ENCODE measurements at regions not wholly inside any gene's neighbourhood (a gene's known extent, or its start where the extent isn't known, plus 50 kb on each side); places are given as distances from the start of the nearest gene placed in this dataset.

DNA sequence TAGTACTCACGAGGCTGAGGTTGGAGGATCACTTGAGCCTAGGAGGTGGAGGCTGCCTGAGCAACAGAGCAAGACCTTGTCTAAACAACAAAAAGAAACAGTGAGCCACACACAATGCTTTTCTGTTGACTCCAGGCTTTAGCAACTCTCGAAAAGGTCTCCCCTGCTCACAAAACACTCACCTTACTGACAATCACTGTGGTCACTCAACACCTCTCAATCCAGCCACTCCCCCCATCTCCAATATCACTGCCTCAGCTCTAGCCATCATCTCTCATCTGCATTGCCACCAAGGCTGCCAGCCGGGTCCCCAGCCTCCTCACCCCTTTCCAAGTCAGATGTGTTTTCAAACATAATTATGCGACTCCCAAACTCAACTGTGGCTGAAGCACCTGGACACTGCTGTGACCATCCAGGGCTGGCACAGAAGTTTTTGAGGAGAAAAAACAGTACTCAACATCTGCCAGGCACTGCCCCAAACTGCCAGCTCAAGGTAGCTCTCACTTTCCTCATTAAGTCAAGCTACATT is 218.0 kb upstream of the ARID1B start:
- Histone ChIP-seq H3K4me1 (ENCODE audit: control insufficient read depth in 1 of 2, insufficient read depth in 1 of 2, low read depth in 1 of 2, low read length in 1 of 2) (peaks cover 0 to 3% of the 10 kb centered on the region in 2 experiments), H3K9me3 (no peaks in the 10 kb centered on the region), H3K4me3 (ENCODE audit: low read depth in 1 of 2, low read length in 1 of 2) (no peak overlapping the region), H3K27me3 (no peaks in the 10 kb centered on the region), H3K36me3 (no peaks in the 10 kb centered on the region), H3K27ac (no peak overlapping the region)
- TF ChIP-seq, protein P1, sequence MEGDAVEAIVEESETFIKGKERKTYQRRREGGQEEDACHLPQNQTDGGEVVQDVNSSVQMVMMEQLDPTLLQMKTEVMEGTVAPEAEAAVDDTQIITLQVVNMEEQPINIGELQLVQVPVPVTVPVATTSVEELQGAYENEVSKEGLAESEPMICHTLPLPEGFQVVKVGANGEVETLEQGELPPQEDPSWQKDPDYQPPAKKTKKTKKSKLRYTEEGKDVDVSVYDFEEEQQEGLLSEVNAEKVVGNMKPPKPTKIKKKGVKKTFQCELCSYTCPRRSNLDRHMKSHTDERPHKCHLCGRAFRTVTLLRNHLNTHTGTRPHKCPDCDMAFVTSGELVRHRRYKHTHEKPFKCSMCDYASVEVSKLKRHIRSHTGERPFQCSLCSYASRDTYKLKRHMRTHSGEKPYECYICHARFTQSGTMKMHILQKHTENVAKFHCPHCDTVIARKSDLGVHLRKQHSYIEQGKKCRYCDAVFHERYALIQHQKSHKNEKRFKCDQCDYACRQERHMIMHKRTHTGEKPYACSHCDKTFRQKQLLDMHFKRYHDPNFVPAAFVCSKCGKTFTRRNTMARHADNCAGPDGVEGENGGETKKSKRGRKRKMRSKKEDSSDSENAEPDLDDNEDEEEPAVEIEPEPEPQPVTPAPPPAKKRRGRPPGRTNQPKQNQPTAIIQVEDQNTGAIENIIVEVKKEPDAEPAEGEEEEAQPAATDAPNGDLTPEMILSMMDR (IDR thresholded peaks at IDR 0.05) = no peak

DNA sequence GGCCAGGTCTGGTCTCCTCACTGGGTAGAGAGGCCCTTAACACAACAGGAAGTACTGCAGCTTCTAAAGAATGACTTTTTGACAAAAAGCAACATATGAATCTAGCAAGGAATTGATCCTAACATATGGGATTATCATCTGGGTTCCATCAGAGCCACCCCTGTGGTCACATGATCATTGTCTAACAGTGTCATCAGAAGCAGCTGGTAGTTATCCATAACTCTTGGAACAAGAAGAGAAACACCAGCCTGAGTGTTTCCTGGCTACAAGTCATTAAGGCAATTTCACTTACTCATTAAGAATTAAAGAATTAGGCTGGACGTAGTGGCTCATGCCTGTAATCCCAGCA is 219.3 kb upstream of the ARID1B start:
- TF ChIP-seq, protein P1 (IDR thresholded peaks at IDR 0.05) = no peak
- no peak overlapping the region for H3K27ac ChIP-seq
- H3K36me3 ChIP-seq = no peaks in the 10 kb centered on the region
- H3K4me3 ChIP-seq (ENCODE audit: low read depth in 1 of 2, low read length in 1 of 2) = no peak overlapping the region
- H3K27me3 ChIP-seq = no peaks in the 10 kb centered on the region
- H3K9me3 ChIP-seq = no peaks in the 10 kb centered on the region
- H3K4me1 ChIP-seq (ENCODE audit: control insufficient read depth in 1 of 2, insufficient read depth in 1 of 2, low read depth in 1 of 2, low read length in 1 of 2) = peaks cover 0 to 3% of the 10 kb centered on the region in 2 experiments

DNA sequence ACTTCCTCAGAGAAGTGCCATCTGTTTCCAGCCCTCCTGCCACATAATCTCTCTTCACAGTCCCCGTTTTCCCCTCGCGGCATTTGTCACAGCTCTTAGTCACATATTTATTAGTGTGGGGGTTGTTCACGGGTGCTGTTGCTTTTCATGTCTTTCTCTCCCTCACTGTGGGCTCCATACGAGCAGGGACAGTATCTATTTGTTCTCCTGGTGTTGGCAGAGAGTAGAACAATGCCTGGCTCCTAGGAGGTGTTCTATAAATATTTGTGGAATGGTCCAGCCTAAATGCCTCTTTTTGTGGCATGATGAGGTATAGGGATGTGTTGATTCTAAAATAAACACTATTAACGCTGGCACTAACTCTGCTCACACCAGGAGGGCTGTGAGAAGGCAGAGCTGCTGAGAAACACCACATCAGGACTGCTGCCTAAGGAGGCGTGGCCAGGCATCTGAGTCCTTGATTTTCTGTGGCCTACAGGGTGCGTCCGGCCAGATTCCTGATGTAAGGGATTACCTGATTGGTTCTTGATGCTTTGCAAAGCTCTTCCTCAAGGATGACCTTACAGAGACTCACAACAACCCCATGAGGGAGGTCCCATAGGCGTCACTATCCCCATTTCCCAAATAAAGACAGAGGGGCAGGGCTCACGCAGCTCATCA is 219.8 kb upstream of the ARID1B start:
- no peaks in the 10 kb centered on the region for H3K9me3 ChIP-seq
- no peak overlapping the region for H3K27ac ChIP-seq
- peaks cover 0 to 3% of the 10 kb centered on the region in 2 experiments for H3K4me1 ChIP-seq (ENCODE audit: control insufficient read depth in 1 of 2, insufficient read depth in 1 of 2, low read depth in 1 of 2, low read length in 1 of 2)
- no peak overlapping the region for H3K4me3 ChIP-seq (ENCODE audit: low read depth in 1 of 2, low read length in 1 of 2)
- no peaks in the 10 kb centered on the region for H3K36me3 ChIP-seq
- TF ChIP-seq, protein P1 (IDR thresholded peaks at IDR 0.05) = no peak
- H3K27me3 ChIP-seq = no peaks in the 10 kb centered on the region

DNA sequence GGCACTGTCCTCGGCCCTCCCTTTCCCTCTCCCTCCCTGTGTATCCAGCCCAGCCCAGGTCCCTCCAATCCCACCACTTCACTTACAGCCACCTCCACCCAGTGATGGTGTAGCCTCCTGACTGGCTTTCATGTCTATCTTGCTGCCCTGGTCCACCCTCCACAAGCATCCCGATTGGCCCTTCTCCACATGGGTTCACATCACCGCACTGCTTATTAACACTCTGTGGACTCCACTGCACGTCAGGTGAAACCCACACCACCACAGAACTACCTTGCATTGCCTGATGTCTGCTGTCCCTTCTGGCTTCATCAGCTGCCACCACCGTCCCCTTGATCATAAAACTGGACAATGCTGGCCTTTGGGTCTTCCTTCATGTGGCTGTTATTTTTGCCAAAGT is 220.4 kb upstream of the ARID1B start:
- H3K27ac ChIP-seq = no peak overlapping the region
- H3K36me3 ChIP-seq = no peaks in the 10 kb centered on the region
- TF ChIP-seq, protein P1 (IDR thresholded peaks at IDR 0.05) = no peak
- H3K9me3 ChIP-seq = no peaks in the 10 kb centered on the region
- H3K4me1 ChIP-seq (ENCODE audit: control insufficient read depth in 1 of 2, insufficient read depth in 1 of 2, low read depth in 1 of 2, low read length in 1 of 2) = peaks cover 0 to 3% of the 10 kb centered on the region in 2 experiments
- H3K27me3 ChIP-seq = no peaks in the 10 kb centered on the region
- H3K4me3 ChIP-seq (ENCODE audit: low read depth in 1 of 2, low read length in 1 of 2) = no peak overlapping the region

DNA sequence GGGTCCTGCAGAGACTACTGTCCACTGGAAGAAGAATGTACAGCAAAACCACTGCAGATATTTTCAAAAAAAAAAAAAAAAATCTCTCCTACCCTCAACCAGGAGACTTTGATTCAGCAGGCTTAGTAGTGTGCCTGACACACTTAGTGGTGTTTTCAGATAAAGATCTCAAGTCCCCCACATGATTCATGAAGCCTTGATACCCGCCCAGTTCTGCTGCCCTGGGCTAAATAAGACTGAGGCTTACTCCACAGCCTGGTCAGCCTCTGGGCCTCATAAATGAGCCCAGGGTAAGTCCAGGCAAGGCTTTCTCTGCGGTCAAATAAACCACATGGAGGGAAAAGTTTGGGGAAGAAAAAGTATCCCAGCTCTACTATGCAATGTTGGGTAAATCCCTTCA is 222.1 kb upstream of the ARID1B start:
- TF ChIP-seq, protein P1 (IDR thresholded peaks at IDR 0.05) = no peak
- no peaks in the 10 kb centered on the region for H3K27me3 ChIP-seq
- peaks cover 0 to 3% of the 10 kb centered on the region in 2 experiments for H3K4me1 ChIP-seq (ENCODE audit: control insufficient read depth in 1 of 2, insufficient read depth in 1 of 2, low read depth in 1 of 2, low read length in 1 of 2)

More for the DNA sequence above, 222.1 kb upstream of the ARID1B start:
- Histone ChIP-seq H3K36me3 (no peaks in the 10 kb centered on the region), H3K27ac (no peak overlapping the region), H3K4me3 (ENCODE audit: low read depth in 1 of 2, low read length in 1 of 2) (no peak overlapping the region), H3K9me3 (no peaks in the 10 kb centered on the region)
